Activated CD4-positive, alpha-beta T cell treated with anti-CD3 and anti-CD28 coated beads, Interleukin-2, Interleukin-4, amounts not matched to agents 100 ng/mL and 50 ng/mL, durations not matched to agents 16 hours and 8 hours (primary cell): ENCODE measurements at regions not wholly inside any gene's neighbourhood (a gene's known extent, or its start where the extent isn't known, plus 50 kb on each side); places are given as distances from the start of the nearest gene placed in this dataset.

Source experiments
- DNase-seq: peaks from one replicate; pipeline ENCODE4 v3.0.0-alpha.2; 2020; ENCODE audit warnings: low spot score

DNA sequence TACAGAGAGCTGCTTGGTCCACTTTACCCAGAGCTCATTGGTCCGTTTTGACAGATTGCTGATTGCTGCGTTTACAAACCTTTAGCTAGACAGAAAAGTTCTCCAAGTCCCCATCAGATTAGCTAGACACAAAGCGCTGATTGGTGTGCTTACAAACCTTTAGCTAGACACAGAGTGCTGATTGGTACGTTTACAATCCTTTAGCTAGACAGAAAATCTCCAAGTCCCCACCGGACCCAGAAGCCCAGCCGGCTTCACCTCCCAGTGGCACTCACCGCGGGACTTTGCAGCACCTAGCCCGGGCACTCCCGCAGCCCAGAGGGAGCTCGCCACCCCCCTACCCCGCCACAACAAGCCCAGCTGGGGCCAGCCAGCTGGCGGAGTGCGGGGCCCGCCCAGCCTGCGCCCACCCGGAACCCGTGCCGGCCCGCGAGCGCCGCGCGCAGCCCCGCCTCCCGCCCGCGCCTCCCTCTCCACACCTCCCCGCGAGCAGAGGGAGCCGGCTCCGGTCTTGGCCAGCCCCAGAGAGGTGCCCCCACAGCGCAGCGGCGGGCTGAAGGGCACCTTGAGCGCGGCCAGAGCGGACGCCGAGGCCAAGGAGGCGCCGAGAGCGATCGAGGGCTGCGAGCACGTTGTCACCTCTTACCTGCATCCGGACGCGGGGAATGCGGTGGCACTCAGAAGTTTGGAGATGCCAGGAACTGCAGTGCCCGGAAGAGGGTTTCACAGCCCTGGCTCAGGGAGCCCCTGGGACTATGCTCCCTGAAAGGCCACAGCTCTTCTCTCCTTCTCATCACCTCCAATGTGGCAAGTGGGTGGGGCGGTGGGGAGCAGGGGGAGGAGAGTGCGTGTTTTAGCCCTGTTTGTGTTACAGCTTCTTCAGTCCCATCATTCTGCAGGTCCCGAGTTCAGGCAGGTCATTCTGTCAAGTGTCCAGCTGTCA lies 1504.5 kb downstream of the CDH11 start:
- DNase-seq, result no peak

GRCh38 chr16:63614429-63614828 lies 1507.4 kb downstream of the CDH11 start:
- no peak for DNase-seq

- no peak for DNase-seq
Measured at GRCh38 chr16:63613701-63614100, 1508.2 kb downstream of the CDH11 start.

- DNase-seq, result no peak
Measured at GRCh38 chr16:63612462-63613227, 1509.2 kb downstream of the CDH11 start.

GRCh38 chr16:63606778-63607177 lies 1515.1 kb downstream of the CDH11 start:
- no peak for DNase-seq

GRCh38 chr16:63602206-63602927 lies 1519.5 kb downstream of the CDH11 start:
- no peak for DNase-seq

GRCh38 chr16:63596716-63597115 lies 1525.1 kb downstream of the CDH11 start:
- DNase-seq, result no peak

- DNase-seq, result no peak
Measured at GRCh38 chr16:63592852-63593251, 1529.0 kb downstream of the CDH11 start.

- DNase-seq, result no peak
Measured at GRCh38 chr16:63581570-63581969, 1540.3 kb downstream of the CDH11 start.

- DNase-seq, result no peak
Measured at GRCh38 chr16:63578791-63579190, 1542.6 kb upstream of the CDH8 start.

DNA sequence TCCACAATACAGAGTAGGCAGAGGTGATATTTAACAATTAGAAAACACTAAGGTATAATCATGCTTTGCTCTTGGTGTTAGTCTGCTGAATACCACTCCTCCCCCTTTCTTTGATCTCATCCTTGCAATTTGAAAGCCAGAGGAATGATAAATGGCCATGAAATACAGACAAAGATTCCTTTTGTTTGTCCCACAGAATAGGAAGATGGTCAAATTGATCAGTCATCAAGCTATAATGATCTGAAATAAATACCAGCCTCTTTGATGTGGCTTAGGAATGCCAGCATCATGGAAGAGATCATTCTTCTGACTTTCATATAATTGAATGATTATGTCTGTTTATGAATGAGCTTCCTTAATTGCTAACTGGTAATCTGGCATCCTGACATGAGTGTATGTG lies 1541.7 kb upstream of the CDH8 start:
- DNase-seq, result no peak

DNA sequence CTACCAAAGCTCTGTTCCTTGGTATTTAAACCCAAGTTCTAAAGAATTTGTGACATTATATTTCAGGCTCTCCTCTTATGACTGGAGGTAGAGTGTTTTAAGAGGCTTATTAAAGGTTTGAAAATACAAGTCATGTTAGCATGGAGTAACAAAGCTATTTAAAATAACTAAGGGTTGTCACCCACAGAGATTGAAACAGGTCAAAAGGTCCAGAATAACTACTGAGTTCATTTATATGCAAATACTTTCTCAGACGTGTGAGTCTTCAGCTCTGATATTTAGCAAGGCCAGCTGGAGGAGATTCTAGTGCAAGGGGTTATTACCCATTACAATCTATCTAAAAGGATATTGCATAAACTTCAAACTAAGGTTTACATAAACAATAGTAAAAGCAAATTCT lies 1538.8 kb upstream of the CDH8 start:
- DNase-seq, result no peak

GRCh38 chr16:63568164-63568563 lies 1531.9 kb upstream of the CDH8 start:
- no peak for DNase-seq

GRCh38 chr16:63563819-63564505 lies 1527.7 kb upstream of the CDH8 start:
- DNase-seq, result no peak

DNA sequence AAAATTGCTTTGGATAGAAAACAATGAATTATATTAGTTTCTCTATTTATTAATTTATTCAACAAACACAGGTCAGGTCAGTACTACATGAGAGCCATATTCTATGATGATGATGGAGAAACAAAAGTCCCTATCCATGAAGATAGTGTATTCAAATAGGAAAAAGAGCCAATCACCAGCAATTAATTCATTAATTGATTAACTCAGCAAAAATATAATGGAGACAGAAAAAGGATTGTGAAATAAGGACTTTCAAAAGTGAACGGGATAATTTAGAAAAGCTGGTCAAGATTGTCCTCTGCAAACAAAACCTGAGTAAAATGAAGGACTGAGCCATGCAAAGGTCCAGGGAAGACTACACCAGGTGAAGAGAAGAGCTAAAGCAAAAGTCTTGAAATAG lies 1517.7 kb upstream of the CDH8 start:
- no peak for DNase-seq

GRCh38 chr16:63539276-63539675 lies 1503.0 kb upstream of the CDH8 start:
- DNase-seq, result no peak

GRCh38 chr16:63530974-63531373 lies 1494.7 kb upstream of the CDH8 start:
- no peak for DNase-seq

DNA sequence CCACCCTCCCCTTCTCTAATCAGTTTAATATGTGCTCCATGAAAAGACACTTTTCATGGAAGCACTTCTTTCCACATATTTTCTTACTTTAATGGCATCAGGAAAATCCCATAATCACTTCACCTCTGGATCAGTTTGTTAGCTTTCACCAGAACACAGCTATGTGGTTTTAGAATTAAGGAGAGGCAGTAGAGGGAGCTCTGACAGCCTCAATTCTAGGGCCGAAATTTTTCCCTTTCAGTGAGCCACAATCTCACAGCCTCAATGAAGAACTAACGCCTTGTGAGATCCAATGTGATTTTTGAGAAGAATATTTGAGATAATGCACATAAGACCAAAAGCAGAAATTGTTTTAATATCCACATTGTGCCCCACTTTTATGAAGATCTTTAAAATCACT lies 1494.0 kb upstream of the CDH8 start:
- no peak for DNase-seq

- no peak for DNase-seq
Measured at GRCh38 chr16:63527404-63527803, 1491.2 kb upstream of the CDH8 start.

DNA sequence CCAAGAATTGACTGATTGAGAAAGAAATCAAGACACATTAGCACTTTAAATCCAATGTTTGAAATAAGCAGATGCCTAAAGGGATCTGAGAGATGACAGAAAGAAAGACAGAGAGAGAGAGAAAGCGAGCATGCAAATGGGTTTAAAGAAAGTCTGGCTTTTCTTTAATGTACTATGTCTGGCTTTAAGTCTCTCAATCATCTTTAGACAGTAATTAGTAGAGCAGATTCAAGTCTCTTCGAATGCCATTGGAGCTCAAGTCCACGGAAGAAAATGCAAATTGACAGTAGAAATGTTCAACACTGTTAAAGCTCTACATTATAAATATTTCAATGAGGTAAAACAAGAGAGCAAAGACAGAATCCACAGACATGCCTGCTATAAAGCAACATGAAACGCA lies 1480.2 kb upstream of the CDH8 start:
- no peak for DNase-seq

DNA sequence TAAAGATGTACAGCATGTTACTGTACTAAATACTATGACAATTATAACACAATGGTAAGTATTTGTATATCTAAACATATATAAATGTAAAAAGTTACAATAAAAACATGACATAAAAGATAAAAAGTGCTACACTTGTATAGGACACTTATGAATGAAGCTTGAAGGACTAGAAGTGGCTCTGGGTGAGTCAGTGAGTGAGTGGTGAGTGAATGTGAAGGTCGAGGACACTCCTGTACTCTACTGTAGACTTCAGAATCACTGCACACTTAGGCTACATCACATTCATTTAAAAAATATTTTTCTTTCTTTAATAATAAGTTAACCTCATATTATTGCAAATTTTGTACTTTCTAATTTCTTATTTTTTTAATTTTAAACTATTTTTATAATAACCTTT lies 1476.7 kb upstream of the CDH8 start:
- no peak for DNase-seq

DNA sequence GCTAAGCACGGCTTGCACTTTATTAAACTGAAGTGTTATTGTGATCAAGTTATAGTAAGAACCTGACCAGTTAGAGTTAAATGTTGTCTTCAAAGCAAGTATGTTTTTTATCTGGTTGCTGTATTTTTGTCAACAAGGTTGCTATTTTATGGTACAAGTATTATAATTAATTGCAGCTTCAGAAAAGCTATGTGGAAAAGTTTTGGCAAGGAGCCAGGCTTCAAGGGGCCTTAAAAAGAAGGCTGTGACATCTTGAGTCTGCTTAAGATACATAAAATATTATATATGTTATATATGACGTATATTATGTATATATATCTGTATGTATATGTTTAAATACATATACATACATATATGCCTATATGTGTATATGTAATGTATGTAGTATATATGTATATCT lies 1461.2 kb upstream of the CDH8 start:
- DNase-seq, result no peak
